Stimulated activated CD8-positive, alpha-beta memory T cell treated with anti-CD3 and anti-CD28 coated beads, Interleukin-15, amount 100 ng/mL, for 4 hours (primary cell): ENCODE measurements at regions not wholly inside any gene's neighbourhood (a gene's known extent, or its start where the extent isn't known, plus 50 kb on each side); places are given as distances from the start of the nearest gene placed in this dataset.

ENCODE experiments used
- DNase-seq, 2 donors: peaks; one replicate each; pipeline ENCODE4 v3.0.0-alpha.2; 2020; ENCODE audit warnings: low read depth in 2 of 2

GRCh38 chr12:124630791-124631313 is 63.4 kb upstream of the NCOR2 start:
- no peak for DNase-seq

GRCh38 chr12:124629789-124630480 is 62.5 kb upstream of the NCOR2 start:
- no peak for DNase-seq

DNA sequence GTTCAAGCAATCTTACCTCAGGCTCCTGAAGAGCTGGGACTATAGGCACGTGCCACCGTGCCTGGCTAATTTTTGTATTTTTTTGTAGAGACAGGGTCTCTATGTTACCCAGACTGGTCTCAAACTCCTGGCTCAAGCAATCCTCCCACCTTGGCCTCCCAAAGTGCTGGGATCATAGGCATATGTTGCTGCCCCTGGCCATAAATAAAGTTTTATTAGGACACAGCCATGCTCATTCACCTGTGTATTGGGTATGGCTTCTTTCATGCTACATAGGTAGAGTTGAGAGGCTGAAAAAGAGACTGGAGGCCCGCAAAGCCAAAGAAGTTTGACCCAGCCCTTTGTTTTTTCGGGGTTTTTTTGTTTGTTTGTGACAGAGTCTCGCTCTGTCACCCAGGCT is 61.7 kb upstream of the NCOR2 start:
- no peak for DNase-seq

DNA sequence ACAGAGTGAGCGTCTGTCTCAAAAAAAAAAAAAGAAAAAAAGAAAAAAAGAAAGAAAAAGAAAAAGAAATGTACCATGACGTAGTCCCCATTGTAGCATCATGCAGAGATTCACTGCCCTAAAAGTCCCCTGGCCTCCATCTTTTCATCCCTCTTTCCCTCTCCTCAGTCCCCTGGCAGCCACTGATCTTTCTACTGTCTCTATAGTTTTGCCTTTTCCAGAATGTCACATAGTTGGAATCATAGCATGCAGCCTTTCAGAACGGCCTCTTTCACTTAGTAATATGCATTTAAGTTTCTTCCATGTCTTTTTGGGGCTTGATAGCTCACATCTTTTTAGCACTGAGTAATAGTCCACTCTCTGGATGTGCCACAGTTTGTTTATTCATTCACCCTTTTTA is 60.5 kb upstream of the NCOR2 start:
- no peak for DNase-seq

DNA sequence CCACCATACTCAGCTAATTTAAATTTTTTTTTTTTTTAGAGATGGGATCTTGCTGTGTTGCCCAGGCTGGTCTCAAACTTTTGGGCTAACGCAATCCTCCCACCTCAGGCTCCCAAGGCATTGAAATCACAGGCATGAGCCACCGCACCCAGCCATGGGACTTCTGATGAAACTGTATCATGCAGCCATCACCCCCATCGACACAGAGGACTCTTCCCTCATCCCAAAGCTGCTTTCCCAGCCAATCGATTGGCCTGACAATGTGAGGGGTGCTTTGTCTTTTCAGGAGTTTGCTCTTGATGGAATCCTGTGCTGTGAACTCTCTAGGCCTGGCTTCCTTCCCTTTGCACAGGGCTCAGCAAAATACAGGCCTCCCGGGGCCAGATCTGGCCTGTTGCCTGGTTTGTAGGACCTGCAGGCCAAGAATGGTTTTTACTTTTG is 59.6 kb upstream of the NCOR2 start:
- DNase-seq: no peak

- no peak for DNase-seq
These were observed 58.7 kb upstream of the NCOR2 start for GRCh38 chr12:124625867-124626675.

DNA sequence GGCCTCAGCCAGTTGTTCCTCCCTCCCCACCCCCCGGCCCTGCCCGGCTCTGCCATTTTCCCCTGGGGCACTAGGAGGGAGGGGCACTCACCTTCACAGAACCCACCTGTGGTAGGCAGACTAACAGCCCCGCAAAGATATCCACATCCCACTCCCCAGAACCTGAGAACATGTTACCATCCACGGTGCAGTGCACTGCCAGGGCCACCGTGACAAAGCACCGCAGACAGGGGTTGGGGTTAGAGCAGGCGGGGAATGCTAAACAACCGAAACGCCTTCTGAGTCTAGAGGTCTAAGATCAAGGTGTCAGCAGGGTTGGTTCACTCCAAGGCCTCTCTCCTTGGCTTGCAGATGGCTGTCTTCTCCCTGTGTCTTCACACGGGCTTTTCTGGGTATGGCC is 57.4 kb upstream of the NCOR2 start:
- DNase-seq: no peak

- no peak for DNase-seq
These were observed 56.1 kb upstream of the NCOR2 start for GRCh38 chr12:124623344-124624035.

DNA sequence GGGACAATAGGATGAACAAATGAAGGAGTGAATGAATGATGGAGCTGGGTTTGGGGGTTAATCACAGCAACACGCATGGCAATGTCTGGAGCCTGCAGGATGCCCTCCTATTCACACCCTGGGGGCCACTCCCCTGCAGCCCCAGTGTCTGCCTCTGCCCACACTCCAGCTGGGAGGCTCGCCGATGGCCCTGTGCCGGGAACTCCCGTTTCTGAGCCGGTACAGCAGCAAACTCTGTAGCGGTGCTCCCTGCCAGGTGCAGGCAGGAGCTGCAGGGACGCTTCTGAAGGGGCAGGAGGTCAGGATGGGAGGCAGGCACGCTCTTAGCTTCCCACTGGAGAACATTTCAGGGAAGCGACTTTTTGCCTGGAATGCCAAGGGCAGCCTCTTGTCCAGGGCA is 55.4 kb upstream of the NCOR2 start:
- DNase-seq: no peak

DNA sequence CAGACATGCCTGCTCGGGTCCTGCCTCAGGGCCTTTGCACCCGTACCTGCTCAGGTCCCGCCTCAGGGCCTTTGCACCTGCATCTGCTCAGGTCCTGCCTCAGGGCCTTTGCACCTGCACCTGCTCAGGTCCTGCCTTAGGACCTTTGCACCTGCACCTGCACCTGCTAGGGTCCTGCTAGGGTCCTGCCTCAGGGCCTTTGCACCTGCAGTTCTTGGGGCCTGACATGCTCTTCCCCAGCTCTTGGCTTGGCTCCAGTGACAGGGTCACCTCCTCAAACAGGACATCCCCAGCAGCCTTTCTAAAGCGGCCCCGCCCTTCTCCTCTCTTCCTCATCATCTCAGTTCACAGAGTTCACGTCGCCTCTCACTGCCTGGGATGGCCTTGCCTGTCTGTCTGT is 54.9 kb upstream of the NCOR2 start:
- no peak for DNase-seq

- no peak for DNase-seq
These were observed 53.9 kb upstream of the NCOR2 start for GRCh38 chr12:124621296-124621660.

DNA sequence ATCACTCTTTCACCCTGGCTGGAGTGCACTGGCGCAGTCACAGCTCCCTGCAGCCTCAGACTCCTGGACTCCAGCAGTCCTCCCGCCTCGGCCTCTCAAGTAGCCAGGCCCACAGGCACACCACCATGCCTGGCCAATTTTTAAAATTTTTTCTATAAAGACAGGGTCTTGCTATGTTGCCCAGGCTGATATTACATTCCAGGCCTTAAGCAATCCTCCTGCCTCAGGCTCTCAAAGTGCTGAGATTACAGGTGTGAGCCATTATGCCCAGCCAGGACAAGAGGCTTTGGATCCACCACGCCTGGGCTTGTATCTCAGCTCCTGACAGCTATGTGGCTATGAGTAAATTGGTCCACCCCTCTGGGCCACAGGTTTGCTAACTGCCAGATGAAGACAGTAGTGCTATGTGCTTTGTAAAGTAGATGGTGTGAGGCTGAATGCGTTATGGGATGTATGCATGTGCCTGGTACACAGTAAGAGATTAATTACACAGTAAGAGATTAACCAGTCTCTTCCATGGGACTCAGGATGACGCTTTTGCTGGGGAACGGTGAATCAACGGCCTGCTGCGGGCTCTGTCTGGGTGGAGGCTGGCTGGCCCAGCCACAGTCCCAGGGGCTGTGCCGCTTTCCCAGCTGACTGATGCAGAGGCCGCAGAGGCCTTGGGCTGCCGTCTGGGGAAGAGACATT is 53.3 kb upstream of the NCOR2 start:
- DNase-seq: no peak

DNA sequence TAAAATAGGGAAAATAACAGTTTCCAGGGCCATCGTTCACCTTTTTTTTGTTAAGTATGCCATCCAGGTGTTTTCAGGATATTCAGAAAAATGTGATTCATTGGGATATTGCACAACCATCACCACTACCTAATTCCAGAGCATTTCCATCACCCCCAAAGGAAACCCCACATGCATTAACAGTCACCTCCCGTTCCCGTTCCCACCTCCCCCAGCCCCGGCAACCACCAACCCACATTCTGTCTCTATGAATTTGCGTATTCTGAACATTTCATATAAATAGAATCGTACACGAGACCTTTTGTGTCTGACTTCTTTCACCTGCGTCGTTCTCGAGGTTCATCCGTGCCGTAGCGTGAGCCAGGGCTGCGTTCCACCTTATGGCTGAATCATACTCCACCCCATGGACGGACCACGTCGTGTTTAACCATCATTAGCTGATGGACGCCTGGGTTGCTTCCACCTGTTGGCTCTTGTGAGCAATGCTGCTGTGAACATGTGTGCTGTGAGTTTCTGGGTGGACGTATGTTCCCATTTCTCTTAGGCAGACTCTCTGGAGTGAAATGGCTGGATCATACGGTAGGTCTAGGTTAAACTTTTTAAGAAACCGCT is 51.0 kb upstream of the NCOR2 start:
- no peak for DNase-seq

- no peak for DNase-seq
These were observed 50.2 kb upstream of the NCOR2 start for GRCh38 chr12:124617615-124618014.
